Lung (tissue), 11 donors: ENCODE measurements at regions not wholly inside any gene's neighbourhood (a gene's known extent, or its start where the extent isn't known, plus 50 kb on each side); places are given as distances from the start of the nearest gene placed in this dataset.

ENCODE experiments used
- ATAC-seq: fragments of 200-7000 bp; cut with Tn5 transposase; one replicate; pipeline ENCODE4 v1.9.1; 2020; ENCODE audit warnings: moderate number of reproducible peaks; ENCODE audit not compliant: insufficient read depth, low FRiP score
- DNase-seq, 3 donors: peaks; one replicate each; pipeline ENCODE4 v3.0.0-alpha.2; 2013 to 2017
- H3K27ac ChIP-seq, 2 donors: one replicate each; pipeline ENCODE4 v1.5.1; 2013; ENCODE audit warnings: mild to moderate bottlenecking in 2 of 2, moderate library complexity in 2 of 2, control low read depth in 1 of 2, inconsistent platforms in 1 of 2, low read depth in 1 of 2, low read length in 1 of 2
- H3K27me3 ChIP-seq, 3 donors: one replicate each; pipeline ENCODE4 v1.5.1; 2013; ENCODE audit warnings: low read length in 2 of 3; ENCODE audit not compliant: control insufficient read depth in 3 of 3, insufficient read depth in 3 of 3
- H3K36me3 ChIP-seq, 4 donors: one replicate each; pipeline ENCODE4 v1.5.1; 2013; ENCODE audit warnings: low read length in 4 of 4, mild to moderate bottlenecking in 1 of 4, moderate library complexity in 1 of 4; ENCODE audit not compliant: control insufficient read depth in 4 of 4, insufficient read depth in 4 of 4
- H3K4me1 ChIP-seq, 5 donors: one replicate each; pipeline ENCODE4 v1.5.1; 2013; ENCODE audit warnings: low read length in 5 of 5, mild to moderate bottlenecking in 2 of 5, moderate library complexity in 1 of 5; ENCODE audit not compliant: control insufficient read depth in 5 of 5, insufficient read depth in 5 of 5
- H3K4me3 ChIP-seq: one replicate; pipeline ENCODE4 v1.5.1; 2013; ENCODE audit warnings: mild to moderate bottlenecking, control low read depth, moderate library complexity
- H3K9ac ChIP-seq, 2 donors: one replicate each; pipeline ENCODE4 v1.5.1; 2013; ENCODE audit warnings: low read length in 2 of 2, control low read depth in 1 of 2; ENCODE audit not compliant: insufficient read depth in 1 of 2
- H3K9me3 ChIP-seq, 4 donors: one replicate each; pipeline ENCODE4 v1.5.1; 2013; ENCODE audit warnings: low read length in 3 of 4, mild to moderate bottlenecking in 1 of 4, moderate library complexity in 1 of 4; ENCODE audit not compliant: control insufficient read depth in 4 of 4, insufficient read depth in 3 of 4
- CTCF ChIP-seq: IDR thresholded peaks from 2 replicates; pipeline ENCODE4 v1.5.1; 2012; ENCODE audit warnings: mild to moderate bottlenecking; ENCODE audit errors: control extremely low read depth, extremely low read depth
- WGBS, 2 donors: extraction: QIAGEN DNeasy Blood & Tissue Kit; methylation state at CpG; one replicate each; pipeline ENCODE4 v1.1.7; 2013; 5-methylcytosine and 5-hydroxymethylcytosine counted together
- donor health status: control.
- donor health status: control.
- donor health status: Bipolar disorder and iron deficiency.
- donor health status: healthy.
- donor health status: DM: yes; HTN: yes; CAD: no.

GRCh38 chrX:44431194-44431593 is 87.7 kb upstream of the EFHC2 start:
- TF ChIP-seq CTCF, result no peak
- DNase-seq (no peak), ATAC-seq (no peak)
- Histone ChIP-seq H3K4me3 (no peak overlapping the region), H3K36me3 (no peaks in the 10 kb centered on the region), H3K27me3 (peaks cover 0 to 15% (median 0%) of the 10 kb centered on the region in 3 donors), H3K27ac (no peak overlapping the region), H3K9ac (no peak overlapping the region), H3K9me3 (peaks cover 0 to 5% (median under 1%) of the 10 kb centered on the region in 4 donors), H3K4me1 (no peaks in the 10 kb centered on the region)

GRCh38 chrX:44428989-44429627 is 85.6 kb upstream of the EFHC2 start:
- peaks cover 0 to 2% (median 0%) of the 10 kb centered on the region in 4 donors for H3K9me3 ChIP-seq
- no peaks in the 10 kb centered on the region for H3K4me1 ChIP-seq
- ATAC-seq, result no peak
- no peak overlapping the region for H3K27ac ChIP-seq
- H3K4me3 ChIP-seq, result no peak overlapping the region
- TF ChIP-seq CTCF, result no peak
- H3K9ac ChIP-seq, result no peak overlapping the region
- DNase-seq, result no peak
- H3K27me3 ChIP-seq, result peaks cover 0 to 26% (median 0%) of the 10 kb centered on the region in 3 donors
- 75 to 89% methylated on average over 4 of the region's 4 CpGs for WGBS, 2 donors
- no peaks in the 10 kb centered on the region for H3K36me3 ChIP-seq

GRCh38 chrX:44422631-44423030 is 79.2 kb upstream of the EFHC2 start:
- Histone ChIP-seq H3K4me3 (no peak overlapping the region), H3K4me1 (no peaks in the 10 kb centered on the region), H3K27ac (no peak overlapping the region), H3K36me3 (no peaks in the 10 kb centered on the region), H3K9me3 (no peaks in the 10 kb centered on the region), H3K9ac (no peak overlapping the region), H3K27me3 (peaks cover 0 to 25% (median 7%) of the 10 kb centered on the region in 3 donors)
- no peak for TF ChIP-seq CTCF
- WGBS, 2 donors, result 54 to 88% methylated on average over 1 of the region's 1 CpG
- no peak for DNase-seq
- ATAC-seq, result no peak
